ENCODE measurements at regions not wholly inside any gene's neighbourhood (a gene's known extent, or its start where the extent isn't known, plus 50 kb on each side); places are given as distances from the start of the nearest gene placed in this dataset.

DNA sequence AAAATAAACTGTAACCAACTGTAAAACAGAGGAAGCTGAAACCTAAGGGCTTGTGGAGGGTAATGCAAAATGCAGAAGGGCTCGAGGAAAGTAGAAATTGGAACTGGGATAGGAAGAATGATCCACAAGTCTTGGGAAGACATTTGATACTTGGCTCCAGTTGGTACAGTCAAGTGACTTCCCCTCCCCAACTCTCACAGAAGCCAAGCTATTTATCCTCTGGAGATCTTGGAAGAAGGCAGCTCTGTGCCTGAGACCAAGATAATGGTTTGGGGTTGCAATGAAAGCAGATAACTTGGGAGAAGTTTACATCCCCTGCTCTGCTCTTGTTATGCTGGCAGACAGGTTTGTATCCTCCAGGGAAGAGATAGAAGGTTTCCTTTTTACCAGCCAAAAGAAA is 198.9 kb upstream of the ZC3H12C start:
- Histone ChIP-seq H4K20me1 (ENCODE audit: insufficient read depth) (no peaks in the 10 kb centered on the region), H3K79me2 (ENCODE audit: insufficient read depth) (no peaks in the 10 kb centered on the region), H3K27me3 (ENCODE audit: insufficient read depth) (no peaks in the 10 kb centered on the region), H3K4me1 (ENCODE audit: control insufficient read depth in 1 of 2, insufficient read depth in 2 of 2, low read depth in 1 of 2, low read length in 1 of 2) (no peaks in the 10 kb centered on the region), H3K27ac (ENCODE audit: low read depth in 2 of 2, low read length in 1 of 2) (no peak overlapping the region), H3K9me2 (no peaks in the 10 kb centered on the region), H3F3A (replicated peaks; ENCODE audit: insufficient read depth) (no peaks in the 10 kb centered on the region), H3K4me3 (ENCODE audit: low read depth in 2 of 2, low read length in 1 of 2) (no peak overlapping the region), H3K4me2 (no peak overlapping the region), H2AFZ (ENCODE audit: low read depth) (no peak overlapping the region), H3K36me3 (replicated peaks in 1 of 2; ENCODE audit: control insufficient read depth in 1 of 2, insufficient read depth in 2 of 2, low read length in 1 of 2) (no peaks in the 10 kb centered on the region), H3K9me3 (no peaks in the 10 kb centered on the region; the same call in 1 of the 2 replicates), H3K9ac (no peak overlapping the region)
- DNase-seq, result no peak
- WGBS (ENCODE audit: low lambda C conversion rate), result 13% methylated on average over 1 of the region's 1 CpG
- ChIA-PET CTCF (no interaction called here), POLR2A (no interaction called here)
- no peak for TF ChIP-seq RCOR1 (IDR thresholded peaks at IDR 0.05; ENCODE audit: low read length)
- TF ChIP-seq, protein P1, sequence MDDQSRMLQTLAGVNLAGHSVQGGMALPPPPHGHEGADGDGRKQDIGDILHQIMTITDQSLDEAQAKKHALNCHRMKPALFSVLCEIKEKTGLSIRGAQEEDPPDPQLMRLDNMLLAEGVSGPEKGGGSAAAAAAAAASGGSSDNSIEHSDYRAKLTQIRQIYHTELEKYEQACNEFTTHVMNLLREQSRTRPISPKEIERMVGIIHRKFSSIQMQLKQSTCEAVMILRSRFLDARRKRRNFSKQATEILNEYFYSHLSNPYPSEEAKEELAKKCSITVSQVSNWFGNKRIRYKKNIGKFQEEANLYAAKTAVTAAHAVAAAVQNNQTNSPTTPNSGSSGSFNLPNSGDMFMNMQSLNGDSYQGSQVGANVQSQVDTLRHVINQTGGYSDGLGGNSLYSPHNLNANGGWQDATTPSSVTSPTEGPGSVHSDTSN (IDR thresholded peaks at IDR 0.05), result no peak

DNA sequence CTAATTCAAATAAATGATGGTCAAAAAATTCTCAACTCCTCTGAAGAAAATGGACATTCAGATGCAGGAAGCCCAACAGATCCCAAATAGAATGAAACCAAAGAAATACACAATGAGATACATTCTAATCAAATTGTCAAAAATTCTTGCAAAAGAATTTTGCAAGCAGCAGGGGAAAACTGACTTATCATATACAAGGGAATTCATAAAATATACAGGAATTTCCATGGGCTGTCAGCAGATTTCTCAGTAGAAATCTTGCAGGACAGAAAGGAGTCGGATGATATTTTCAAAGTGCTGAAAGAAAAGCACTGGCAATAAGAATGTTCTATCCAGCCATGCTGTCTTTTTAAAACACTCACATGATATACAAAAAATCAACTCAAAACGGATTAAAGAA is 194.6 kb upstream of the ZC3H12C start:
- no peak for DNase-seq
- ChIA-PET POLR2A (no interaction called here), CTCF (no interaction called here)
- no peak overlapping the region for H3K27ac ChIP-seq (ENCODE audit: low read depth in 2 of 2, low read length in 1 of 2)
- H3K4me3 ChIP-seq (ENCODE audit: low read depth in 2 of 2, low read length in 1 of 2), result no peak overlapping the region
- H3K9me2 ChIP-seq, result no peaks in the 10 kb centered on the region
- no peaks in the 10 kb centered on the region for H3K36me3 ChIP-seq (replicated peaks in 1 of 2; ENCODE audit: control insufficient read depth in 1 of 2, insufficient read depth in 2 of 2, low read length in 1 of 2)
- H3K79me2 ChIP-seq (ENCODE audit: insufficient read depth), result no peaks in the 10 kb centered on the region
- no peak overlapping the region for H3K9ac ChIP-seq
- no peaks in the 10 kb centered on the region for H3K27me3 ChIP-seq (ENCODE audit: insufficient read depth)
- TF ChIP-seq FOSL2 (IDR thresholded peaks at IDR 0.05; ENCODE audit: borderline replicate concordance, low read depth), result no peak
- no peak for TF ChIP-seq TAF1 (IDR thresholded peaks at IDR 0.05; ENCODE audit: borderline replicate concordance, low read depth, low read length)
- TF ChIP-seq, protein P2, sequence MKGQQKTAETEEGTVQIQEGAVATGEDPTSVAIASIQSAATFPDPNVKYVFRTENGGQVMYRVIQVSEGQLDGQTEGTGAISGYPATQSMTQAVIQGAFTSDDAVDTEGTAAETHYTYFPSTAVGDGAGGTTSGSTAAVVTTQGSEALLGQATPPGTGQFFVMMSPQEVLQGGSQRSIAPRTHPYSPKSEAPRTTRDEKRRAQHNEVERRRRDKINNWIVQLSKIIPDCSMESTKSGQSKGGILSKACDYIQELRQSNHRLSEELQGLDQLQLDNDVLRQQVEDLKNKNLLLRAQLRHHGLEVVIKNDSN (IDR thresholded peaks at IDR 0.05; ENCODE audit: borderline replicate concordance, low read depth), result no peak
- H3K4me2 ChIP-seq, result no peak overlapping the region
- H2AFZ ChIP-seq (ENCODE audit: low read depth), result no peak overlapping the region
- no peaks in the 10 kb centered on the region for H3F3A ChIP-seq (replicated peaks; ENCODE audit: insufficient read depth)
- no peaks in the 10 kb centered on the region for H4K20me1 ChIP-seq (ENCODE audit: insufficient read depth)
- no peaks in the 10 kb centered on the region for H3K4me1 ChIP-seq (ENCODE audit: control insufficient read depth in 1 of 2, insufficient read depth in 2 of 2, low read depth in 1 of 2, low read length in 1 of 2)
- no peaks in the 10 kb centered on the region; the same call in 1 of the 2 replicates for H3K9me3 ChIP-seq
- WGBS (ENCODE audit: low lambda C conversion rate), result 20% methylated on average over 2 of the region's 2 CpGs

DNA sequence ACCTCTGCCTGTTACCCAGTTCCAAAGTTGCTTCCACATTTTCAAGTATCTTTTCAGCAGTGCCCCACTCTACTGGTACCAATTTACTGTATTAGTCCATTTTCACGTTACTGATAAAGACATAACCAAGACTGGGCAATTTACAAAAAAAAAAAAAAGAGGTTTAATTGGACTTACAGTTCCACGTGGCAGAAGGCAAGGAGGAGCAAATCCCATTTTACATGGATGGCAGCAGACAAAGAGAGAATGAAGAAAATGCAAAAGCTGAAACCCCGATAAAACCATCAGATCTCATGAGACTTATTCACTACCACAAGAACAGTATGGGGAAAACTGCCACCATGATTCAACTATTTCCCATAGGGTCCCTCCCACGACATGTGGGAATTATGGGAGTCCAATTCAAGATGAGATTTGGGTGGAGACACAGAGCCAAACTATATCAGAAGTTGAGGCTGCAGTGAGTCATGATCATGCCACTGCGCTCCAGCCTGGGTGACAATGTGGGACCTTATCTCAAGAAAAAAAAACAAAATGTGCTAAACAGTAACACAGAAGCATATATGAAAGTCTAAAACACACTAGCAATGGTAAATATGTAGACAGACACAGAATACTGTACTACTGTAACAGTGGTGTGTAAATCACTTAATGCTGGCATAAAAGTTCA is 190.3 kb upstream of the ZC3H12C start:
- Histone ChIP-seq H3K79me2 (ENCODE audit: insufficient read depth) (no peaks in the 10 kb centered on the region), H4K20me1 (ENCODE audit: insufficient read depth) (no peaks in the 10 kb centered on the region), H3K4me1 (ENCODE audit: control insufficient read depth in 1 of 2, insufficient read depth in 2 of 2, low read depth in 1 of 2, low read length in 1 of 2) (no peaks in the 10 kb centered on the region), H2AFZ (ENCODE audit: low read depth) (no peak overlapping the region), H3K4me2 (no peak overlapping the region), H3K27me3 (ENCODE audit: insufficient read depth) (no peaks in the 10 kb centered on the region), H3K36me3 (replicated peaks in 1 of 2; ENCODE audit: control insufficient read depth in 1 of 2, insufficient read depth in 2 of 2, low read length in 1 of 2) (no peaks in the 10 kb centered on the region), H3K27ac (ENCODE audit: low read depth in 2 of 2, low read length in 1 of 2) (no peak overlapping the region), H3F3A (replicated peaks; ENCODE audit: insufficient read depth) (no peaks in the 10 kb centered on the region), H3K9me3 (no peaks in the 10 kb centered on the region; the same call in 1 of the 2 replicates), H3K9me2 (no peaks in the 10 kb centered on the region), H3K4me3 (ENCODE audit: low read depth in 2 of 2, low read length in 1 of 2) (no peak overlapping the region), H3K9ac (no peak overlapping the region)
- ChIA-PET CTCF (no interaction called here), POLR2A (no interaction called here)
- 31% methylated on average over 5 of the region's 5 CpGs for WGBS (ENCODE audit: low lambda C conversion rate)
- DNase-seq, result no peak
- TF ChIP-seq EP300 (IDR thresholded peaks at IDR 0.05; ENCODE audit: borderline replicate concordance in 1 of 2, low read depth in 1 of 2, low read length in 1 of 2) (no peak), TEAD4 (IDR thresholded peaks at IDR 0.05; ENCODE audit: borderline replicate concordance, insufficient read depth) (no peak), TAF1 (IDR thresholded peaks at IDR 0.05; ENCODE audit: borderline replicate concordance, low read depth, low read length) (no peak), EZH2phosphoT487 (IDR thresholded peaks at IDR 0.05; ENCODE audit: borderline replicate concordance, low read depth) (no peak), RAD21 (IDR thresholded peaks at IDR 0.05; ENCODE audit: low read length) (no peak), JUND (IDR thresholded peaks at IDR 0.05) (no peak), USF2 (IDR thresholded peaks at IDR 0.05; ENCODE audit: borderline replicate concordance, low read depth, low read length) (no peak), FOXJ3 (CRISPR knock-in tag; IDR thresholded peaks at IDR 0.05) (no peak)
- TF ChIP-seq, protein P1 (IDR thresholded peaks at IDR 0.05), result no peak
- TF ChIP-seq, protein P3, sequence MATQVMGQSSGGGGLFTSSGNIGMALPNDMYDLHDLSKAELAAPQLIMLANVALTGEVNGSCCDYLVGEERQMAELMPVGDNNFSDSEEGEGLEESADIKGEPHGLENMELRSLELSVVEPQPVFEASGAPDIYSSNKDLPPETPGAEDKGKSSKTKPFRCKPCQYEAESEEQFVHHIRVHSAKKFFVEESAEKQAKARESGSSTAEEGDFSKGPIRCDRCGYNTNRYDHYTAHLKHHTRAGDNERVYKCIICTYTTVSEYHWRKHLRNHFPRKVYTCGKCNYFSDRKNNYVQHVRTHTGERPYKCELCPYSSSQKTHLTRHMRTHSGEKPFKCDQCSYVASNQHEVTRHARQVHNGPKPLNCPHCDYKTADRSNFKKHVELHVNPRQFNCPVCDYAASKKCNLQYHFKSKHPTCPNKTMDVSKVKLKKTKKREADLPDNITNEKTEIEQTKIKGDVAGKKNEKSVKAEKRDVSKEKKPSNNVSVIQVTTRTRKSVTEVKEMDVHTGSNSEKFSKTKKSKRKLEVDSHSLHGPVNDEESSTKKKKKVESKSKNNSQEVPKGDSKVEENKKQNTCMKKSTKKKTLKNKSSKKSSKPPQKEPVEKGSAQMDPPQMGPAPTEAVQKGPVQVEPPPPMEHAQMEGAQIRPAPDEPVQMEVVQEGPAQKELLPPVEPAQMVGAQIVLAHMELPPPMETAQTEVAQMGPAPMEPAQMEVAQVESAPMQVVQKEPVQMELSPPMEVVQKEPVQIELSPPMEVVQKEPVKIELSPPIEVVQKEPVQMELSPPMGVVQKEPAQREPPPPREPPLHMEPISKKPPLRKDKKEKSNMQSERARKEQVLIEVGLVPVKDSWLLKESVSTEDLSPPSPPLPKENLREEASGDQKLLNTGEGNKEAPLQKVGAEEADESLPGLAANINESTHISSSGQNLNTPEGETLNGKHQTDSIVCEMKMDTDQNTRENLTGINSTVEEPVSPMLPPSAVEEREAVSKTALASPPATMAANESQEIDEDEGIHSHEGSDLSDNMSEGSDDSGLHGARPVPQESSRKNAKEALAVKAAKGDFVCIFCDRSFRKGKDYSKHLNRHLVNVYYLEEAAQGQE (IDR thresholded peaks at IDR 0.05; ENCODE audit: low read depth, low read length), result no peak

All from SK-N-SH (cell line).